Frontal cortex (tissue), 3 donors: ENCODE measurements at regions not wholly inside any gene's neighbourhood (a gene's known extent, or its start where the extent isn't known, plus 50 kb on each side); places are given as distances from the start of the nearest gene placed in this dataset.
"Not testable (repeated sequence)": the region's sequence is repeated elsewhere in the genome, so short reads cannot be mapped to it uniquely, and the experiment has no call there.

ENCODE experiments used
- DNase-seq, 2 donors: peaks; one replicate each; pipeline ENCODE4 v3.0.0; 2012; ENCODE audit warnings: low spot score in 2 of 2
- FAIRE-seq: peaks from 2 replicates; lab custom pipeline; 2012; peaks lifted over from hg19 to GRCh38; lab: Jason Lieb, UNC
- donor health status: control.
- donor health status: control.
- donor health status: control.

GRCh38 chr13:59236309-59236919, 927.3 kb downstream of the DIAPH3 start:
- FAIRE-seq (no peak), DNase-seq (no peak)

GRCh38 chr13:59236944-59237343, 926.8 kb downstream of the DIAPH3 start:
- FAIRE-seq = no peak
- no peak for DNase-seq

- no peak for FAIRE-seq
- peak in 1 of 2 donors; percentile 2 for DNase-seq
Measured at GRCh38 chr13:59247171-59247570, 916.6 kb downstream of the DIAPH3 start.

GRCh38 chr13:59250336-59251189, 913.2 kb downstream of the DIAPH3 start:
- FAIRE-seq = no peak
- DNase-seq = no peak

- DNase-seq (no peak), FAIRE-seq (no peak)
Measured at GRCh38 chr13:59259165-59260000, 904.3 kb downstream of the DIAPH3 start.

GRCh38 chr13:59261928-59262488, 901.7 kb downstream of the DIAPH3 start:
- DNase-seq (no peak), FAIRE-seq (no peak)

GRCh38 chr13:59263531-59263930, 900.2 kb downstream of the DIAPH3 start:
- FAIRE-seq (no peak), DNase-seq (no peak)

- DNase-seq = no peak
- no peak for FAIRE-seq
Measured at GRCh38 chr13:59266478-59267063, 897.2 kb downstream of the DIAPH3 start.

GRCh38 chr13:59269476-59269875, 894.3 kb downstream of the DIAPH3 start:
- no peak for FAIRE-seq
- no peak for DNase-seq

- FAIRE-seq (no peak), DNase-seq (no peak)
Measured at GRCh38 chr13:59270327-59270726, 893.4 kb downstream of the DIAPH3 start.

- DNase-seq = no peak
- no peak for FAIRE-seq
Measured at GRCh38 chr13:59274958-59275727, 888.6 kb downstream of the DIAPH3 start.

GRCh38 chr13:59276436-59276835, 887.3 kb downstream of the DIAPH3 start:
- no peak for FAIRE-seq

GRCh38 chr13:59277106-59277505, 886.6 kb downstream of the DIAPH3 start:
- FAIRE-seq = no peak

More at GRCh38 chr13:59276436-59276835, 887.3 kb downstream of the DIAPH3 start:
- DNase-seq = no peak

GRCh38 chr13:59279028-59279427, 884.7 kb downstream of the DIAPH3 start:
- no peak for FAIRE-seq
- DNase-seq = no peak

More at GRCh38 chr13:59277106-59277505, 886.6 kb downstream of the DIAPH3 start:
- DNase-seq = no peak

GRCh38 chr13:59279576-59279975, 884.2 kb downstream of the DIAPH3 start:
- FAIRE-seq (no peak), DNase-seq (no peak)

- DNase-seq = no peak
- FAIRE-seq = no peak
Measured at GRCh38 chr13:59280297-59280696, 883.4 kb downstream of the DIAPH3 start.

- no peak for FAIRE-seq
- DNase-seq = no peak
Measured at GRCh38 chr13:59281453-59281852, 882.3 kb downstream of the DIAPH3 start.

- not testable (repeated sequence) for DNase-seq, FAIRE-seq
Measured at GRCh38 chr13:59292240-59292639, 871.5 kb downstream of the DIAPH3 start.

GRCh38 chr13:59299584-59299983, 864.1 kb downstream of the DIAPH3 start:
- no peak for FAIRE-seq
- no peak for DNase-seq
